GM12878 (cell line): ENCODE measurements at regions not wholly inside any gene's neighbourhood (a gene's known extent, or its start where the extent isn't known, plus 50 kb on each side); places are given as distances from the start of the nearest gene placed in this dataset.

Source experiments
- ATAC-seq: fragments of 200-7000 bp; cut with Tn5 transposase; 3 replicates; pipeline ENCODE4 v1.9.1; 2020; ENCODE audit warnings: mild to moderate bottlenecking, moderate library complexity
- BruUV-seq: library from RNA; stranded (reverse); fragments of 400-500 nt; replicated peaks from 2 replicates; lab custom pipeline; 2021; lab: Mats Ljungman, UMichigan
- CTCF ChIA-PET: fragments of 300-600 bp; sonication (Branson Sonifier 250); formaldehyde crosslinking; extraction: SDS; loops from one replicate; lab custom pipeline; 2021; ENCODE audit warnings: inconsistent platforms; lab: Yijun Ruan, JAX
- POLR2A ChIA-PET: fragments of 350-600 bp; formaldehyde crosslinking; extraction: SDS; loops from one replicate; lab custom pipeline; 2021; ENCODE audit warnings: inconsistent platforms; lab: Charles Lee
- RAD21 ChIA-PET: fragments of 300-600 bp; sonication (Branson Sonifier 250); formaldehyde crosslinking; loops from one replicate; lab custom pipeline; 2023; ENCODE audit warnings: antibody characterized with exemption; ENCODE audit not compliant: unreplicated experiment; lab: Charles Lee
- SMC1A ChIA-PET: fragments of 300-600 bp; sonication (Branson Sonifier 250); formaldehyde crosslinking; loops from one replicate; lab custom pipeline; 2023; ENCODE audit not compliant: unreplicated experiment, uncharacterized antibody; lab: Charles Lee
- DNase-seq: peaks from one replicate; pipeline ENCODE4 v3.0.0-alpha.2; 2011; ENCODE audit warnings: low read depth, low spot score
- FAIRE-seq: peaks from 3 replicates; lab custom pipeline; 2011; peaks lifted over from hg19 to GRCh38; lab: Jason Lieb, UNC
- H2AFZ ChIP-seq: 2 replicates; pipeline ENCODE4 v1.6.0; 2011; ENCODE audit warnings: low read depth, low read length, control low read depth; ENCODE audit not compliant: control insufficient read depth
- H3K27ac ChIP-seq: 2 replicates; pipeline ENCODE4 v1.5.1; 2011; ENCODE audit warnings: control low read depth; ENCODE audit not compliant: control insufficient read depth, insufficient read depth
- H3K27me3 ChIP-seq, 2 experiments: replicated peaks in 1 of 2; 2 replicates each; pipeline versions ENCODE4 v1.6.0 to v1.6.1; 2011; ENCODE audit warnings: low read length in 1 of 2; ENCODE audit not compliant: control insufficient read depth in 2 of 2, insufficient read depth in 2 of 2
- H3K36me3 ChIP-seq, 2 experiments: 2 replicates each; pipeline ENCODE4 v1.5.1; 2011; ENCODE audit warnings: low read length in 1 of 2; ENCODE audit not compliant: control insufficient read depth in 2 of 2, insufficient read depth in 2 of 2
- H3K4me1 ChIP-seq: 2 replicates; pipeline ENCODE4 v1.6.1; 2011; ENCODE audit warnings: mild to moderate bottlenecking, low read length, moderate library complexity, mixed read lengths; ENCODE audit not compliant: control insufficient read depth, insufficient read depth
- H3K4me2 ChIP-seq: 2 replicates; pipeline ENCODE4 v1.6.0; 2011; ENCODE audit warnings: control low read depth; ENCODE audit not compliant: control insufficient read depth, insufficient read depth
- H3K4me3 ChIP-seq: fragments of 200-600 bp; sonication (generic); 2 replicates; pipeline ENCODE4 v1.5.1; 2016
- H3K79me2 ChIP-seq: 2 replicates; pipeline ENCODE4 v1.6.0; 2011; ENCODE audit warnings: low read length; ENCODE audit not compliant: control insufficient read depth, insufficient read depth
- H3K9ac ChIP-seq: 2 replicates; pipeline ENCODE4 v1.8.0; 2011; ENCODE audit warnings: low read length, control low read depth, mixed read lengths; ENCODE audit not compliant: control insufficient read depth, insufficient read depth
- H3K9me3 ChIP-seq: replicated peaks from 3 replicates; pipeline ENCODE4 v1.5.1; 2011; ENCODE audit warnings: mild to moderate bottlenecking, low read length; ENCODE audit not compliant: control insufficient read depth, insufficient read depth
- H4K20me1 ChIP-seq: 2 replicates; pipeline ENCODE4 v1.6.0; 2011; ENCODE audit not compliant: control insufficient read depth, insufficient read depth
- ATF7 ChIP-seq: fragments of 450-650 bp; IDR thresholded peaks from 2 replicates; pipeline ENCODE4 v1.6.1; 2016; ENCODE audit warnings: low read depth, mild to moderate bottlenecking
- CBX3 ChIP-seq: fragments of 200-600 bp; sonication (generic); IDR thresholded peaks from 2 replicates; pipeline ENCODE4 v1.6.1; 2016; ENCODE audit warnings: low read depth, borderline replicate concordance
- CEBPB ChIP-seq, 2 experiments: fragments of 150-350 bp in 1 of 2; IDR thresholded peaks; 2 replicates each; pipeline ENCODE4 v1.6.1; 2012 to 2014; ENCODE audit warnings: low read depth in 2 of 2, low read length in 2 of 2, borderline replicate concordance in 1 of 2, inconsistent platforms in 1 of 2
- EED ChIP-seq: sonication (generic); IDR thresholded peaks from 2 replicates; pipeline ENCODE4 v1.6.1; 2016; ENCODE audit warnings: antibody characterized with exemption, low read depth
- EP300 ChIP-seq, 2 experiments: fragments of 150-350 bp in 1 of 2; IDR thresholded peaks; 2 replicates each; pipeline ENCODE4 v1.6.1; 2011 to 2012; ENCODE audit warnings: low read depth in 2 of 2, low read length in 2 of 2, borderline replicate concordance in 1 of 2, improper control_type of control experiment in 1 of 2, inconsistent platforms in 1 of 2; ENCODE audit not compliant: control insufficient read depth in 1 of 2
- EZH2 ChIP-seq: IDR thresholded peaks from 2 replicates; pipeline ENCODE4 v1.6.1; 2012; ENCODE audit warnings: low read depth, mild to moderate bottlenecking, control low read depth, inconsistent platforms, low read length, borderline replicate concordance; ENCODE audit not compliant: control insufficient read depth
- MYB ChIP-seq: fragments of 150-350 bp; IDR thresholded peaks from 2 replicates; pipeline ENCODE4 v1.6.1; 2014; ENCODE audit warnings: mild to moderate bottlenecking, low read depth, low read length, borderline replicate concordance
- NRF1 ChIP-seq: conservative IDR thresholded peaks from 2 replicates; pipeline ENCODE4 v1.6.1; 2011; ENCODE audit warnings: mild to moderate bottlenecking, low read depth, low read length, improper control_type of control experiment
- PAX5 ChIP-seq: IDR thresholded peaks from 2 replicates; pipeline ENCODE4 v1.6.1; 2011; ENCODE audit warnings: low read depth, low read length, borderline replicate concordance
- RUNX3 ChIP-seq: IDR thresholded peaks from 2 replicates; pipeline ENCODE4 v1.6.1; 2012; ENCODE audit warnings: low read length, inconsistent platforms
- WRNIP1 ChIP-seq: IDR thresholded peaks from 2 replicates; pipeline ENCODE4 v1.6.1; 2011; ENCODE audit warnings: low read depth, low read length, improper control_type of control experiment, borderline replicate concordance
- ZNF384 ChIP-seq: IDR thresholded peaks from 2 replicates; pipeline ENCODE4 v1.6.1; 2012; ENCODE audit warnings: low read depth, mild to moderate bottlenecking, low read length, improper control_type of control experiment, borderline replicate concordance
- ZNF622 ChIP-seq: fragments of 450-650 bp; IDR thresholded peaks from 2 replicates; pipeline ENCODE4 v1.6.1; 2017; ENCODE audit warnings: mild to moderate bottlenecking, inconsistent platforms
- WGBS: methylation state at CpG from one replicate; pipeline ENCODE4 v1.1.6; 2016; ENCODE audit warnings: low lambda C conversion rate; ENCODE audit not compliant: insufficient replicate concordance, insufficient coverage; ENCODE audit errors: missing lambda C conversion rate; 5-methylcytosine and 5-hydroxymethylcytosine counted together
- in situ Hi-C: fragments of 300-500 bp; cut with MboI; formaldehyde crosslinking; loops from 9 replicates; pipeline ENCODE4 v1.14.3; 2018; ENCODE audit warnings: mixed read lengths
- intact Hi-C: fragments of 100-400 bp; cut with micrococcal nuclease; formaldehyde crosslinking; loops from one replicate; pipeline ENCODE4 v1.14.2; 2022; ENCODE audit not compliant: unreplicated experiment
- TF ChIP-seq, protein P1 (sequence below): IDR thresholded peaks from 2 replicates; pipeline ENCODE4 v1.6.1; 2012; ENCODE audit warnings: low read length, inconsistent platforms
- TF ChIP-seq, protein P2 (sequence below): fragments of 450-650 bp; IDR thresholded peaks from 2 replicates; pipeline ENCODE4 v1.6.1; 2017; ENCODE audit warnings: low read depth, mild to moderate bottlenecking, moderate library complexity

DNA sequence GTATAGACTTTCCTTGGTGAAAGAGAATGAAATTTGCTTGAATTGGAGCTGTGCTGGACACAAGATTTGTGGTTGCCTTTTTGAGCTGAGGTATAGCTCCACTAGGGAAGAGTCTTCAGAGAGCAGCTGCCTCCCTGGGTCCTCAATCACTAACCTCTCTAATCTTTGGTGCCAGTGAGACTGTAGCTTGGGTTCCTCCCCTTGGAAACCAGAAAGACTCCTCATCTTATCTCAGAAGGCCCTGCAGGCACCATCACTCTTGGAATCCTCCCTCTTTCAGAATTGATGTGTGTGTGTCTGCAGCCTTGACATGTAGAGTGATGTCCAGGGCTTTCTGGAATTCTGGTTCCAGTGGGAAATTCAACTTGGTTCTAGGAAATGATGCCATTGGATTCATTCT is 426.5 kb downstream of the RPS24 start:
- H3K27me3 ChIP-seq: no peaks in the 10 kb centered on the region; a peak in 3 of 4 replicates
- no peak overlapping the region for H2AFZ ChIP-seq
- H3K4me1 ChIP-seq: no peaks in the 10 kb centered on the region
- H3K36me3 ChIP-seq: no peaks in the 10 kb centered on the region
- SMC1A ChIA-PET: no interaction called here
- RAD21 ChIA-PET: no interaction called here
- H3K9ac ChIP-seq: no peak overlapping the region
- DNase-seq: no peak
- H3K9me3 ChIP-seq: no peaks in the 10 kb centered on the region
- in situ Hi-C loops: no loop called here
- no peak overlapping the region for H3K27ac ChIP-seq
- POLR2A ChIA-PET: no interaction called here
- H3K4me2 ChIP-seq: no peak overlapping the region
- ATAC-seq: no peak
- H4K20me1 ChIP-seq: no peaks in the 10 kb centered on the region
- no TSS peak for BruUV-seq
- no peak overlapping the region for H3K4me3 ChIP-seq
- FAIRE-seq: no peak
- TF ChIP-seq EP300 (IDR thresholded peaks at IDR 0.05; ENCODE audit: borderline replicate concordance in 1 of 2, control insufficient read depth in 1 of 2, low read depth in 2 of 2, low read length in 2 of 2): no peak
- TF ChIP-seq, protein P1, sequence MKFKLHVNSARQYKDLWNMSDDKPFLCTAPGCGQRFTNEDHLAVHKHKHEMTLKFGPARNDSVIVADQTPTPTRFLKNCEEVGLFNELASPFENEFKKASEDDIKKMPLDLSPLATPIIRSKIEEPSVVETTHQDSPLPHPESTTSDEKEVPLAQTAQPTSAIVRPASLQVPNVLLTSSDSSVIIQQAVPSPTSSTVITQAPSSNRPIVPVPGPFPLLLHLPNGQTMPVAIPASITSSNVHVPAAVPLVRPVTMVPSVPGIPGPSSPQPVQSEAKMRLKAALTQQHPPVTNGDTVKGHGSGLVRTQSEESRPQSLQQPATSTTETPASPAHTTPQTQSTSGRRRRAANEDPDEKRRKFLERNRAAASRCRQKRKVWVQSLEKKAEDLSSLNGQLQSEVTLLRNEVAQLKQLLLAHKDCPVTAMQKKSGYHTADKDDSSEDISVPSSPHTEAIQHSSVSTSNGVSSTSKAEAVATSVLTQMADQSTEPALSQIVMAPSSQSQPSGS: no peak
- TF ChIP-seq, all 136 proteins: peak for 0
- intact Hi-C loops: no loop called here
- CTCF ChIA-PET: no interaction called here
- no peaks in the 10 kb centered on the region for H3K79me2 ChIP-seq

DNA sequence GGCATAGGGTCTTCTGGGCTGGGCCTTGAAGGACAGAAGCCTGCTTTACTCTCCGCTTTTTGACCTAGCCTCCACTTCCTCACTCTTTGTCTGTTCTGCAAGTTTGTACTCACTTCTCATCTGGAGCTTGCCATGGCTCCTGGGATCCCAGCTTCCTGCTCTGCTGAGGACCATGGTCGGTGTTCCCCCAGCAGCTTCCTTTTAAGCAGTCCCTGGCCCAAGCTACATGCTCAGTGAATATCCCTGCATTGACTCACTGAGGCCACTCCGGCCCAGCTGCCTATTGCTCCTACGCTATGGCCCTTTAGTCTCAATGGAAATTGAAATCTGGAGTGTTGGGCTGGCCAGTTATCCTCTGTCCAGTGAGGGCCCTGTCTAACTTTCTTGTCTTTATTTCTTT is 427.7 kb downstream of the RPS24 start:
- ChIA-PET CTCF (no interaction called here), POLR2A (no interaction called here), RAD21 (no interaction called here), SMC1A (no interaction called here)
- Histone ChIP-seq H3K79me2 (no peaks in the 10 kb centered on the region), H3K9ac (no peak overlapping the region), H3K27me3 (no peaks in the 10 kb centered on the region; a peak in 3 of 4 replicates), H3K36me3 (no peaks in the 10 kb centered on the region), H3K4me3 (no peak overlapping the region), H3K4me2 (no peak overlapping the region), H2AFZ (no peak overlapping the region), H4K20me1 (no peaks in the 10 kb centered on the region), H3K4me1 (no peaks in the 10 kb centered on the region), H3K9me3 (no peaks in the 10 kb centered on the region), H3K27ac (no peak overlapping the region)
- intact Hi-C loops (no loop called here), in situ Hi-C loops (no loop called here)
- WGBS: 36% methylated on average over 4 of the region's 4 CpGs
- DNase-seq: no peak
- no TSS peak for BruUV-seq
- ATAC-seq: no peak
- FAIRE-seq: no peak
- no peak for TF ChIP-seq CEBPB (IDR thresholded peaks at IDR 0.05; ENCODE audit: borderline replicate concordance in 1 of 2, low read depth in 2 of 2, low read length in 2 of 2)
- TF ChIP-seq, protein P2, sequence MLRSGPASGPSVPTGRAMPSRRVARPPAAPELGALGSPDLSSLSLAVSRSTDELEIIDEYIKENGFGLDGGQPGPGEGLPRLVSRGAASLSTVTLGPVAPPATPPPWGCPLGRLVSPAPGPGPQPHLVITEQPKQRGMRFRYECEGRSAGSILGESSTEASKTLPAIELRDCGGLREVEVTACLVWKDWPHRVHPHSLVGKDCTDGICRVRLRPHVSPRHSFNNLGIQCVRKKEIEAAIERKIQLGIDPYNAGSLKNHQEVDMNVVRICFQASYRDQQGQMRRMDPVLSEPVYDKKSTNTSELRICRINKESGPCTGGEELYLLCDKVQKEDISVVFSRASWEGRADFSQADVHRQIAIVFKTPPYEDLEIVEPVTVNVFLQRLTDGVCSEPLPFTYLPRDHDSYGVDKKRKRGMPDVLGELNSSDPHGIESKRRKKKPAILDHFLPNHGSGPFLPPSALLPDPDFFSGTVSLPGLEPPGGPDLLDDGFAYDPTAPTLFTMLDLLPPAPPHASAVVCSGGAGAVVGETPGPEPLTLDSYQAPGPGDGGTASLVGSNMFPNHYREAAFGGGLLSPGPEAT: no peak
- no peak for TF ChIP-seq ATF7
- TF ChIP-seq EED: no peak
- no peak for TF ChIP-seq ZNF384
- no peak for TF ChIP-seq EZH2
- no peak for TF ChIP-seq CBX3
- no peak for TF ChIP-seq PAX5
- TF ChIP-seq MYB: no peak
- no peak for TF ChIP-seq ZNF622
- no peak for TF ChIP-seq RUNX3
- no peak for TF ChIP-seq NRF1
- TF ChIP-seq WRNIP1: no peak
- TF ChIP-seq, all 136 proteins: peak for 0
